IMR-90 (cell line): ENCODE measurements at regions not wholly inside any gene's neighbourhood (a gene's known extent, or its start where the extent isn't known, plus 50 kb on each side); places are given as distances from the start of the nearest gene placed in this dataset.

Source experiments
- ATAC-seq: fragments of 200-7000 bp; cut with Tn5 transposase; 2 replicates; pipeline ENCODE4 v1.9.1; 2020; ENCODE audit warnings: low read depth, mild to moderate bottlenecking, moderate library complexity
- BruUV-seq: library from RNA; stranded (reverse); fragments of 400-500 nt; replicated peaks from 2 replicates; lab custom pipeline; 2021; lab: Mats Ljungman, UMichigan
- CTCF ChIA-PET: fragments of 300-600 bp; formaldehyde crosslinking; extraction: SDS; loops from one replicate; lab custom pipeline; 2021; ENCODE audit warnings: antibody characterized with exemption; lab: Yijun Ruan, JAX
- POLR2A ChIA-PET: fragments of 300-600 bp; sonication (Branson Sonifier 250); formaldehyde crosslinking; loops from one replicate; lab custom pipeline; 2022; ENCODE audit warnings: antibody characterized with exemption; ENCODE audit not compliant: unreplicated experiment; lab: Charles Lee
- DNase-seq: peaks from one replicate; pipeline ENCODE4 v3.0.0; 2013
- H2AFZ ChIP-seq: replicated peaks from 2 replicates; pipeline ENCODE3; 2013; ENCODE audit warnings: low read length, mild to moderate bottlenecking; ENCODE audit not compliant: poor library complexity
- H2AK5ac ChIP-seq: 2 replicates; pipeline ENCODE4 v1.6.1; 2013; ENCODE audit warnings: low read depth, low read length, inconsistent platforms
- H2AK9ac ChIP-seq: replicated peaks from 2 replicates; pipeline ENCODE3; 2013; ENCODE audit warnings: mild to moderate bottlenecking, low read depth, low read length, moderate library complexity; ENCODE audit not compliant: poor library complexity
- H2BK120ac ChIP-seq: 2 replicates; pipeline ENCODE4 v1.6.1; 2013; ENCODE audit warnings: low read depth, low read length, inconsistent platforms
- H2BK15ac ChIP-seq: 3 replicates; pipeline ENCODE4 v1.6.1; 2013; ENCODE audit warnings: low read depth, low read length, inconsistent platforms
- H2BK20ac ChIP-seq: 2 replicates; pipeline ENCODE4 v1.6.1; 2013; ENCODE audit warnings: low read depth, mild to moderate bottlenecking, inconsistent platforms, low read length, moderate library complexity
- H2BK5ac ChIP-seq: 2 replicates; pipeline ENCODE4 v1.6.1; 2013; ENCODE audit warnings: mild to moderate bottlenecking, low read depth, low read length, inconsistent platforms; ENCODE audit not compliant: poor library complexity, severe bottlenecking
- H3K14ac ChIP-seq: replicated peaks from 2 replicates; pipeline ENCODE4 v1.6.1; 2013; ENCODE audit warnings: low read depth, low read length, inconsistent platforms
- H3K18ac ChIP-seq: 2 replicates; pipeline ENCODE4 v1.6.1; 2013; ENCODE audit warnings: low read depth, low read length, control low read depth
- H3K23ac ChIP-seq: 2 replicates; pipeline ENCODE4 v1.6.1; 2013; ENCODE audit warnings: low read depth, low read length, inconsistent platforms
- H3K27ac ChIP-seq: 2 replicates; pipeline ENCODE4 v1.5.1; 2013; ENCODE audit warnings: mild to moderate bottlenecking, control low read depth, low read length; ENCODE audit not compliant: insufficient read depth
- H3K27me3 ChIP-seq: 2 replicates; pipeline ENCODE4 v1.6.1; 2013; ENCODE audit warnings: low read length; ENCODE audit not compliant: control insufficient read depth, insufficient read depth
- H3K36me3 ChIP-seq: 2 replicates; pipeline ENCODE4 v1.6.1; 2013; ENCODE audit warnings: low read length, mixed read lengths; ENCODE audit not compliant: control insufficient read depth, insufficient read depth
- H3K4ac ChIP-seq: 2 replicates; pipeline ENCODE4 v1.6.1; 2013; ENCODE audit warnings: low read depth, low read length, inconsistent platforms
- H3K4me1 ChIP-seq: 2 replicates; pipeline ENCODE4 v1.6.1; 2013; ENCODE audit warnings: low read length, mixed read lengths; ENCODE audit not compliant: control insufficient read depth, insufficient read depth
- H3K4me2 ChIP-seq: 2 replicates; pipeline ENCODE4 v1.6.1; 2013; ENCODE audit warnings: low read depth, mild to moderate bottlenecking, control low read depth, low read length, moderate library complexity
- H3K4me3 ChIP-seq: 2 replicates; pipeline ENCODE4 v1.5.1; 2013; ENCODE audit warnings: low read depth, mild to moderate bottlenecking, control low read depth, low read length, moderate library complexity; ENCODE audit not compliant: insufficient read depth
- H3K56ac ChIP-seq: 2 replicates; pipeline ENCODE4 v1.6.1; 2013; ENCODE audit warnings: low read length, inconsistent platforms; ENCODE audit not compliant: insufficient read depth; ENCODE audit errors: extremely low read depth
- H3K79me1 ChIP-seq, 2 experiments: 2 replicates each; pipeline ENCODE4 v1.6.1; 2013; ENCODE audit warnings: low read length in 2 of 2, inconsistent platforms in 1 of 2, low read depth in 1 of 2
- H3K9ac ChIP-seq: 2 replicates; pipeline ENCODE4 v1.6.1; 2013; ENCODE audit warnings: low read depth, low read length, control low read depth
- H3K9me1 ChIP-seq: 2 replicates; pipeline ENCODE4 v1.6.1; 2013; ENCODE audit warnings: low read length, inconsistent platforms; ENCODE audit not compliant: insufficient read depth
- H3K9me3 ChIP-seq: 2 replicates; pipeline ENCODE4 v1.6.1; 2013; ENCODE audit warnings: low read length; ENCODE audit not compliant: control insufficient read depth, insufficient read depth
- H4K20me1 ChIP-seq: 2 replicates; pipeline ENCODE4 v1.6.1; 2013; ENCODE audit warnings: low read length, inconsistent platforms; ENCODE audit not compliant: insufficient read depth
- H4K5ac ChIP-seq: 2 replicates; pipeline ENCODE4 v1.6.1; 2013; ENCODE audit warnings: mild to moderate bottlenecking, low read depth, low read length, control low read depth
- H4K8ac ChIP-seq, 2 experiments: 2 replicates each; pipeline ENCODE4 v1.6.1; 2013; ENCODE audit warnings: low read depth in 2 of 2, low read length in 2 of 2, control low read depth in 1 of 2, inconsistent platforms in 1 of 2
- H4K91ac ChIP-seq: 2 replicates; pipeline ENCODE4 v1.6.1; 2013; ENCODE audit warnings: low read depth, low read length, inconsistent platforms; ENCODE audit not compliant: insufficient read depth
- BHLHE40 ChIP-seq: fragments of 150-350 bp; IDR thresholded peaks from 2 replicates; pipeline ENCODE4 v1.6.1; 2016; ENCODE audit warnings: mild to moderate bottlenecking, low read depth, low read length
- CEBPB ChIP-seq: IDR thresholded peaks from 2 replicates; pipeline ENCODE4 v1.6.1; 2012; ENCODE audit warnings: low read depth, low read length, improper control_type of control experiment
- CHD1 ChIP-seq: IDR thresholded peaks from 2 replicates; pipeline ENCODE4 v1.6.1; 2012; ENCODE audit warnings: low read depth, low read length, improper control_type of control experiment
- CTCF ChIP-seq: conservative IDR thresholded peaks from 2 replicates; pipeline ENCODE4 v1.5.1; 2012; ENCODE audit warnings: mild to moderate bottlenecking, low read depth, low read length, improper control_type of control experiment
- ELK1 ChIP-seq: fragments of 150-350 bp; IDR thresholded peaks from 2 replicates; pipeline ENCODE4 v1.6.1; 2016; ENCODE audit warnings: low read depth, mild to moderate bottlenecking, low read length, moderate library complexity, borderline replicate concordance
- FOS ChIP-seq: fragments of 150-350 bp; IDR thresholded peaks from 2 replicates; pipeline ENCODE4 v1.6.1; 2016; ENCODE audit warnings: low read depth, low read length
- MAFK ChIP-seq: IDR thresholded peaks from 2 replicates; pipeline ENCODE4 v1.6.1; 2012; ENCODE audit warnings: low read depth, low read length, improper control_type of control experiment
- MAZ ChIP-seq: IDR thresholded peaks from 2 replicates; pipeline ENCODE4 v1.6.1; 2012; ENCODE audit warnings: low read depth, mild to moderate bottlenecking, low read length, improper control_type of control experiment, moderate library complexity, borderline replicate concordance
- MXI1 ChIP-seq: IDR thresholded peaks from 2 replicates; pipeline ENCODE4 v1.6.1; 2012; ENCODE audit warnings: low read depth, mild to moderate bottlenecking, low read length, moderate library complexity, borderline replicate concordance
- NFE2L2 ChIP-seq: fragments of 150-350 bp; IDR thresholded peaks from 2 replicates; pipeline ENCODE4 v1.6.1; 2016; ENCODE audit warnings: low read depth, mild to moderate bottlenecking, low read length
- POLR2A ChIP-seq: IDR thresholded peaks from 2 replicates; pipeline ENCODE4 v1.6.1; 2012; ENCODE audit warnings: mild to moderate bottlenecking, low read depth, low read length
- RAD21 ChIP-seq: IDR thresholded peaks from 2 replicates; pipeline ENCODE4 v1.6.1; 2012; ENCODE audit warnings: low read length, improper control_type of control experiment
- RCOR1 ChIP-seq: IDR thresholded peaks from 2 replicates; pipeline ENCODE4 v1.6.1; 2012; ENCODE audit warnings: mild to moderate bottlenecking, low read length, improper control_type of control experiment; ENCODE audit not compliant: insufficient replicate concordance
- RFX5 ChIP-seq: IDR thresholded peaks from 2 replicates; pipeline ENCODE4 v1.8.0; 2012; ENCODE audit warnings: low read depth, mild to moderate bottlenecking, low read length, moderate library complexity
- SMC3 ChIP-seq: fragments of 150-350 bp; IDR thresholded peaks from 2 replicates; pipeline ENCODE4 v1.6.1; 2016; ENCODE audit warnings: low read depth, mild to moderate bottlenecking, antibody characterized with exemption, low read length, moderate library complexity
- WGBS, 2 experiments: methylation state at CpG; one replicate each; pipeline versions ENCODE4 v1.1.5 to v1.1.7; 2013; ENCODE audit warnings: missing lambda C conversion rate in 2 of 2; ENCODE audit not compliant: insufficient read length in 1 of 2; ENCODE audit errors: extremely low coverage in 2 of 2; 5-methylcytosine and 5-hydroxymethylcytosine counted together
- dilution Hi-C: fragments of 300-500 bp; cut with HindIII; formaldehyde crosslinking; loops from one replicate; pipeline ENCODE4 v1.14.3; 2018; ENCODE audit warnings: low sequenced_read_pairs; ENCODE audit not compliant: unreplicated experiment
- in situ Hi-C: fragments of 300-500 bp; cut with MboI; formaldehyde crosslinking; loops from 3 replicates; pipeline ENCODE4 v1.14.3; 2019; ENCODE audit warnings: low sequenced_read_pairs, inconsistent platforms, mixed read lengths
- intact Hi-C: fragments of 100-400 bp; cut with micrococcal nuclease; formaldehyde crosslinking; loops from 2 replicates; pipeline ENCODE4 v1.10.0; 2022
- TF ChIP-seq, protein P1 (sequence below): fragments of 150-350 bp; IDR thresholded peaks from 2 replicates; pipeline ENCODE4 v1.6.1; 2017; ENCODE audit warnings: mild to moderate bottlenecking, antibody characterized with exemption, low read length, low read depth

DNA sequence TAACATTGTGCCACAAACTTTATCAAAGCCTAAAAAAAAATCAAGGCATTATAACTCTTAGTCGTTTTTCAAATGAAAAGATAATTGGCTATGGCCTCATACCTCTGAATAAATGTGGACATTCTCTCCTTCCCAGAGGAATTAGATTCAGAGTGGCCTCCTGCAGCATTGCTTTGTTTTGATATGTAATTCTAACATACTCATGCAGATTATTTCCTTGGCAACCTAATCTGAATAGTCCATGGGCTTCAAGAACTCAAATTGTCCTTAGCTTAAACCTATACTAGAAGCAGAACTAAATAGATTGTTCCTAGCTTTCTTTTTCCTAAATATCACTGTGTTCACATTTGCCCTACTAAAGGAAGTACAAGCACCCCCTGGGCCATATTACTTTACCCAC lies 1146.9 kb downstream of the OLFM4 start:
- H3K9me3 ChIP-seq: peaks cover 2% of the 10 kb centered on the region; the same call in 1 of the 2 replicates
- ATAC-seq: no peak
- no peaks in the 10 kb centered on the region for H3K27me3 ChIP-seq
- H3K23ac ChIP-seq: no peak overlapping the region
- H3K14ac ChIP-seq: no peak overlapping the region
- no peaks in the 10 kb centered on the region for H3K9me1 ChIP-seq
- no peak overlapping the region for H3K56ac ChIP-seq
- DNase-seq: no peak
- H3K4me1 ChIP-seq: no peaks in the 10 kb centered on the region
- CTCF ChIA-PET: interaction anchor here (1.0 kb wide), 1 partner anchor 30 kb away, joined by 4 read pairs; no protein-coding TSS in a partner anchor
- no CpG with 5 or more reads among the region's 1 CpG for WGBS, 2 experiments
- no peak overlapping the region for H3K9ac ChIP-seq
- H2BK20ac ChIP-seq: no peak overlapping the region
- H2BK120ac ChIP-seq: no peak overlapping the region
- no peak overlapping the region for H2AK9ac ChIP-seq
- no peaks in the 10 kb centered on the region for H3K36me3 ChIP-seq
- H2AK5ac ChIP-seq: no peak overlapping the region
- no peak overlapping the region for H3K4me2 ChIP-seq
- dilution Hi-C loops: no loop called here
- H3K4me3 ChIP-seq: no peak overlapping the region
- no peak overlapping the region for H2BK15ac ChIP-seq
- H3K18ac ChIP-seq: no peak overlapping the region
- in situ Hi-C loops: no loop called here
- TF ChIP-seq CEBPB (no peak), FOS (no peak), CTCF (no peak), BHLHE40 (no peak), ELK1 (no peak), MAZ (no peak), POLR2A (no peak), RCOR1 (no peak), MXI1 (no peak), MAFK (no peak), CHD1 (no peak), SMC3 (no peak), RFX5 (no peak), RAD21 (no peak), NFE2L2 (no peak)
- TF ChIP-seq, protein P1, sequence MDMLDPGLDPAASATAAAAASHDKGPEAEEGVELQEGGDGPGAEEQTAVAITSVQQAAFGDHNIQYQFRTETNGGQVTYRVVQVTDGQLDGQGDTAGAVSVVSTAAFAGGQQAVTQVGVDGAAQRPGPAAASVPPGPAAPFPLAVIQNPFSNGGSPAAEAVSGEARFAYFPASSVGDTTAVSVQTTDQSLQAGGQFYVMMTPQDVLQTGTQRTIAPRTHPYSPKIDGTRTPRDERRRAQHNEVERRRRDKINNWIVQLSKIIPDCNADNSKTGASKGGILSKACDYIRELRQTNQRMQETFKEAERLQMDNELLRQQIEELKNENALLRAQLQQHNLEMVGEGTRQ: no peak
- intact Hi-C loops: no loop called here
- H2BK5ac ChIP-seq: no peak overlapping the region
- no peaks in the 10 kb centered on the region for H4K20me1 ChIP-seq
- H4K91ac ChIP-seq: no peak overlapping the region
- H3K79me1 ChIP-seq: no peaks in the 10 kb centered on the region
- H4K8ac ChIP-seq: no peak overlapping the region
- H4K5ac ChIP-seq: no peak overlapping the region
- POLR2A ChIA-PET: no interaction called here
- H3K4ac ChIP-seq: no peak overlapping the region
- no TSS peak for BruUV-seq
- H2AFZ ChIP-seq: no peak overlapping the region
- no peak overlapping the region for H3K27ac ChIP-seq
